ENCODE measurements at regions not wholly inside any gene's neighbourhood (a gene's known extent, or its start where the extent isn't known, plus 50 kb on each side); places are given as distances from the start of the nearest gene placed in this dataset.

DNA sequence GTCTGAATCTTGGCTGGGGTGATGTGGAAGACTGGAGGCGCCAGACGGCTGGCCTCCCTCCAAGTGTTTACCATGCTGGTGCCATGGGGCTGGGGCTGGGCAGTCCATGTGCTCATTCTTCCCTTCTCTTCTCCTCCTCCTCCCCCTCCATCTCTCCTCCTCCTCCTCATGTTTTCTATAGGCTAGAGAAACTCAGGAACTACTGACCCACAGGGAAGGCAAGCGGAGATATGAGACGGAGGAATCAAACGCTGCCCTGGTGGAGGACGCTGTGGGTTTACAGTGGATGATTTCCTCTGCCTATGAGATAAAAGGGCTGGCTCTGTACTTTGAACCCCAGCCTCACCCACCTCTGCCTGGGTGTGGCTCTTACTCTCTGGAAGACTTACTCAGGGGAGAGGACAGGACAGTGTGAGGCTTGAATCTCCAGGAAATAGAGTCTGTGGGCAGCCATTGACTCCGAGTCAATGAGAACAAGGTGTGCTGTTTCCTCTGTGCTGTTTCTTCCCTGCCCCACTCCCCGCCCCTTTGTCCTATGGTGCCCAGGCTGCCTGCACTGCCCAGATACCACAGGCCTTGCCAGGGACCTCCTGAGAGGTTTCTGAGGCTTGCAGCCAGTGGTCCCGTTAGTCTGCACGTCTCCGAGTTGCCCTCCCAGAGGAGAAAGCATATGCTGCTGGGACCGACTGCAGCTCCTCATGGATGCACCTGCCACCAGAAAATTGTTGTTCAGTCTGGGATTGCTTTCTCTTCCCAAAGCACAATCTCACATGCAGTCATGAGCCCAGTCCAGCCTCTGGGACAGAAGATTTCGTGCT lies 132.6 kb upstream of the ARHGAP5 start:
- DNase-seq: no peak

DNA sequence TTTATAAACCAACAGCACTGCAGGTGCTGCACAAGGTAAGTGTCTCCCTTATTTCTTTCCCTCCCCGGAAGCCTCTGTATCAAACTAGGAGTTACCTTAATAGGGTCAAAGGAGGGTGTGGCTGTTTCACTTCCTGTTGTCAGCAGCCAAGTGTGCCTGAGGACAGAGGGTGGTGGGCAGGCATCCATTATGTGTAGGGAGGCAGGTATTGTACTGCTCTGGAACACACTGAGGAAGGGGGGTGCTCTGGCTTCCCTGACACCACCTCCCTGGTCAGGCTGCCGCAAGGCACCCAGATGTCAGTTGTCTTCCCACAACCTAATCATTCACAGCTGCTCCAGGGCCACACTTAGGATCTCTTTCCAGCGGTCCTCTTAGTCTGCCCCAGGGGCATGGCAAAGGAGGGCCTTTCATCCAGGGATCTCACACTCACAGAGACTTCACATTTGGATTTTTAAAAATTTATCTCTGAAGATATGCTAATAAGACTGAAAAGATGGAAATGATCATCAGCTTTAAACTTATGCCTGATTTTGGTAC lies 132.0 kb upstream of the ARHGAP5 start:
- DNase-seq: no peak

GRCh38 chr14:31945701-31946100 lies 131.4 kb upstream of the ARHGAP5 start:
- DNase-seq: no peak

DNA sequence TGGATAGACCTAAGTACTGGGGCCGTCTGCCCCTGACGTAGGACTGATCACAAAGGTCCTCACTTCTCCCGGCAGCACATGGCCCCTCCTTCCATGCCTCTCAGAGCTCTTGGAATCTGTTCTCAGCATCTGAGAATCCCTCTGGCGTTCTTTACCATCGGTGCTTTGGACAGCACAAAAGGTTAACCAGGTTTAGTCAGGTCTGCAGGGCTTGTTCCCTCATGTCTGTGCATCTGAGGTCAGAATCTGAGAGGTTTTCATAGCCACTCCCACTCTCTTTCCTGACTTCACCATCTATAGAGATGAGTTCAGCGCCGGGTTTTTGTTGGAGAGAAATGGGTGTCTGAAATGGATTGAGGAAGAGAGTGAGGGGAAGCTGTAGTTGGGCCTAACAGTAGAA lies 130.0 kb upstream of the ARHGAP5 start:
- DNase-seq: no peak

- no peak for DNase-seq
Observed at GRCh38 chr14:31947680-31948595, 129.2 kb upstream of the ARHGAP5 start.

GRCh38 chr14:31949709-31950108 lies 127.4 kb upstream of the ARHGAP5 start:
- no peak for DNase-seq

DNA sequence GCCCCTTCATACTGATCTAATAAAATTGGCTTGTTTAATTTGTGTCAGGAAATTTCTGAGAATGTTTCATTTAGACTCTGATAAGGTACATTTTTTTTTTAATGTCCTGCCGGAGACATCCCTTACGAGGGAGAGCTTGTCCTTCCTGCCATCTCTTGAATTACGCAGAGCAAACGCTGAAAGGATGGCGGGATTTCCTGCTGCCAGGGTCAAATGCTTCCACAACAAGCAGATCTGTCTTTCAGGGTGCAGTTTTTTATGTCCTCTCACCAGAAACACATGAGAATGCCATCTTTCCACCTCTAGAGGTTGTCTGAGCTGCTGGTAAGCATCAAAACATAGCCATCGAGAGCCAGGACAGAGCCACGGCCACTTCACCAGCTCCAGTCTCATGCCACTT lies 126.8 kb upstream of the ARHGAP5 start:
- DNase-seq: no peak

GRCh38 chr14:31950764-31951637 lies 126.1 kb upstream of the ARHGAP5 start:
- no peak for DNase-seq

DNA sequence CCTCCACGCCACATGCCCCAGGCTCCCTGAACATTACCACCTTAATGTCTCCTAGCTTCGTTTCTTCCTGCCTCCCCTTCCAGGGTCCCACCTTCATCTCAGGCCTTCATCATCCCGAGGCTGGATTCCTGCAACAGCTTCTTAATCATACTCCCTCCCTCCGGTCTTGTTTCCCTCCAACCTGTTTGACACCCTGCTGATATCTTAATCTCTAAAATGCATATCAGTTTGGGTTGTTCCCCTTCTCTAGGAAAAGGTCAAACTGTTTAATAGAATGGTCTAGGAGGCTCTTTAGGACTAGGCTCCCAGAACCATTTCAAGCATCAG lies 125.5 kb upstream of the ARHGAP5 start:
- DNase-seq: no peak

DNA sequence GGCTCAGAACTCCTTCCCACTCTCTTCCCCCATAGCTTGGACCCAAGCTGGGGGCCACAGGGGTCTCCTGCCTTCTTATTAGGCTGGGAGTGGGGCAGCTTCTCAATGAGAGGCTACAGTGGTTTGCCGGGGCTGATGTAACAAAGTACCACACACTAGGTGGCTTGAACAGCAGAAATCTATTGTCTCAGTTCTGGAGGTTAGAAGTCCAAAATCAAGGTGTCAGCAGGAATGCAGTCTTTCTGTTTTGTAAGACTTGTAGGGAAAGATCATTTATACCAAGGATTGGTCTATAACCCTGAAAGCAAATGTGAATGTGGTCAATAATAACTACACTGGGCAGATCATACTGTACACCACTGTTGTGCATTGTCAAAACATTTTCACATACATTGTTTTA lies 124.5 kb upstream of the ARHGAP5 start:
- DNase-seq: no peak

- no peak for DNase-seq
Observed at GRCh38 chr14:31953210-31953609, 123.9 kb upstream of the ARHGAP5 start.

DNA sequence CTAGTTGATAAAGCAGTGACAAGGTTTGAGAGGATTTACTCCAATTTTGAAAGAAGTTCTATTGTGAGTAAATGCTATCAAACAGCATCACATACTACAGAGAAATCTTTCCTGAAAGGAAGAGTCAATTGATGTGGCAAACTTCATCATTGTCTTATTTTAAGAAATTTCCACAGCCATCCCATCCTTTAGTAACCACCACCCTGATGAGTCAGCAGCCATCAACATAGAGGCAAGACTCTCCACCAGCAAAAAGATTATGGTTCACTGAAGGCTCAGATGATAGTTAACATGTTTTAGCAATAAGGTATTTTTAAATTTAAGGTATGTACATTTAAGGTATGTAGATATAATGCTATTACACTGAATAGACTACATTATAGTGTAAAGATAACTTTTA lies 122.1 kb upstream of the ARHGAP5 start:
- no peak for DNase-seq

DNA sequence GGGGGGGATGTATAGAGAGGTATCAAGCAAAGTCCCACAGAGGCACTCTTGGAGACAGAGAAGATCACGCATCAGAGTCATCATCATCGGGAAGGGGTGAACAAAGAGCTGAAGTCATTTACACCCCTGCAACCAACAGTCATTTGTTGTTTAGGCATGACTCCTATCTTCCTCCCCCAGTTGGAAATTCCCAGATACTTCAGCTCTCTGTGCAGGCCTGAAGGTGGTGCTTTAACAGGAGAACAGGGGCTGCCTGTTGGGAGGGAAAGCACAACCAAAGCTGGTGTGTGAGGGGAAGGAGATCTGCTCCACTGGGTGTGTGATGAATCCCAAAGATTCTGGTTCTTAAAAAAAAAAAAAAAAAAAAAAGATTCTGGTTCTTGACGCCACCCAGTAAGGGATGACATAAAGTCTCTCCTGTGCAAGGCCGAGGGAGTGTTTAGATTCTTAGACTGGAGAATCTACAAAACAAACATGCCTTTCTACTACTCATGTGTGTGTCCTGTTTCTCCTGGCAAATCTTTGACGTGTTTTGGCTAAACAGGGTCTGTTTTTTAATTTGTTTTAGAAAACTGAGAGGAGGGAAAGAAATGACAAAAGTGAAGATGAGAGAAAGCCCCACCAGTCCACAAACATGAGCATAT lies 121.0 kb upstream of the ARHGAP5 start:
- DNase-seq: no peak

- no peak for DNase-seq
Observed at GRCh38 chr14:31957565-31957964, 119.5 kb upstream of the ARHGAP5 start.

DNA sequence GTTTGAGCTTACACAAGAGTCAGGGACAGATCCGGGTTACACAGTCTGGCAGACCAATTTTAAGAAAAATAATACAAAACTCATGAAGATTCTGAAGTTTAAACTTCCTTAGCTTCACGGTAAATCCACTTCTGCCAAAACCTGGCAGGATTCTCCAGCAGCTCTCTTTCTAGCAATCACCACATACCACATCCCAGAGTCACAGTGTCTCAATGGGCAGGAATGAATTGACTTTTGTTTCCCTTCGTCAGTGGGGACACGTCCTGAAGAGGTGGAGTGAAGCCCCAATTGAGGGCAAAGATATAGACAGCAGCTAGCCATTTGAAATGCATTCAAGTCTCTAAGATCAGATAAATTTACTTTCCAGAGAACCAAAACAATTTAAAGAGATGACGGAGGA lies 117.1 kb upstream of the ARHGAP5 start:
- no peak for DNase-seq

DNA sequence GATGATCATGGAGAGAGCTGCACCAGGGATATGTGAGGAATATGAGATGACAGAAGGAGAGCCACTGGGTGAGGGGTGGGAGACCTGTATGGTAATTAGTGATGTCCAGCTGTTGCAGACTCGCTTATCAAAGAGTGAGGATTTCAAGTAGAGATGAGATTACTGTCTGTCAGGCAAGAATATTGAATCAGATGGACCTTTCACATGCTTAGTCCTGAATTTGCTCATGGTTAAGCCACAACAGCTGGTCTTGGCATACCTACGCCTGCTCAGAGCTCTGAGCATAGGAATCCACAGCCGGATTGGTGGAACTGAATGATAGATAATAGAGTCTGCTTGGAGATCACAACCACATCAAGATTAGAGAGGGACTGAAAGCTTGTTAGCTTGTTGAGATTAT lies 115.2 kb upstream of the ARHGAP5 start:
- DNase-seq: no peak

- DNase-seq: no peak
Observed at GRCh38 chr14:31962920-31963319, 114.2 kb upstream of the ARHGAP5 start.

DNA sequence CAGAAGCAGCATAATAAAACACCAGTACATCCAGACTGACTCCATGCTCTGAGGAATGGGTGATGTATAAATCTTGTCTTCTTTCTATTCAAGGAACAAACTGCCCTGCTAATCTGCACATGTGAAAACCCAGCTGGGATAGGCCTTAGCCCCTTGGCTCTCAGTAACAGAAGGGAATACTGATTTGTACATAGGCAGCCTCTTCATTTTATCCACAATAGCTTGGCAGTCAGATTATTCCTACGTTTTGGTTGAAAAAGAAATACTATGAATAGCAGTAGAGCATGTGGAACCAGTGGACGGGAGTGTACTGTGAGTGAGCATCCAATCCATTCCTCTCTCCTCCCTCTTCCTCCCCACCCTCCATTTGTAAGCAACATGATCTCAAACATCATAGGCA lies 113.5 kb upstream of the ARHGAP5 start:
- DNase-seq: no peak

DNA sequence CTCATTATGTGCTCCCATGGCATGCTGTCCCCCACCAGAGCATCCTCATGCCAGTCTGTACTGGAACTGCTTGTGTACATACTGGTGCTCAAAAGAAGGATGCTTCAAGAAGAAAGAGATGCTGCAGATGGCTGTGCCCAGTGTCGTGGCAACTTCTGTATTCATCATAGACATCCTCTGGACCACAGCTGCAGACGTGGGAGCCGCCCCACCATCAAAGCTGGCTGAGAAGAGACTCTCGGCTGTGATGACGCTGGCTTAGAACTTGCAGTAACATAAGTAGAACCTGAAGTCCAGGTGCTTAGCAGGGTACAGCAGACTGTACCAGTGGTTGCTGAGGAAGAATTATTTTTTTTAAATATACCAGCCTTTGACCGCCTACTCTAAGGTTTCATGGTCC lies 112.6 kb upstream of the ARHGAP5 start:
- no peak for DNase-seq

GRCh38 chr14:31965071-31965734 lies 111.9 kb upstream of the ARHGAP5 start:
- DNase-seq: no peak

DNA sequence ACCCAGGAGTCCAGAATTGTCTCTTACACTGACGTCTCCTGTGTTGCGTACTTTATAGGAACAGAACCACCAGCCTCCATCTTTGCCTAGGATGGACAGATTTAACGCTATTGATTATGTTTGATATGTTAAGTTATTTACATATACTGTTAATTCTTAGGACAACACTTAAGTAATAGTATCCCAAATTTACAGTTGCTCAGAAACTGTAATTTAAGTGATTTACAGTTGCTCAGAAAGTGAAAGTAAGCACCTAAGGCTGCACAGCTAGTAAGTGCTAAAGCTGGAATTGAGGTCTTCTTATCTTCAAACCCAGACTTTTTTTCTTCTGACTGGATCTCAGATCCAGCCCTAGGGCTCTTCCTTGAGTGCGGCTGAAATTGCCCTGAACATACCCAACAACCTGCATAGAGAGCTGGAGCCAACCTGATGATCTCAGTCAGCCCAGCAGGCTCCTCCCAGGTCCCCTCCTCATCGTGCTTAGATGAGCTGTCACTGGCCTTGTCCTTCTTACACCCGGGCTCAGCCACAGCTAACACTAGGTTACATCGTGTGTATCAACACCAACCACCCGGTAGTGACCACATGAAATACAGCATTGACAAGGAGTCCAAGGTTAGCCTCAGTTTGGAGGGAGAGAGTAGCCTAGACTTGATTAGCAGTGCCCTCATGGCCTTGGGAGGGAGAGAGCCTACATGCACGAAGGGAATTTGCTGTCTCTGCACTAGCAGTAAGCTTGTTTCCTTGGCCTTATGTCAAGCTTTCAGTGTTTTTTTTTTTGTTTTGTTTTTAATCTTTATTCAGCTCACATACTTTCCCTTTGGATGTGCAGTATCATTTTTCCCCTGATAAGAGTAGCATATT lies 111.1 kb upstream of the ARHGAP5 start:
- DNase-seq: no peak

All from stimulated activated CD4-positive, alpha-beta T cell treated with anti-CD3 and anti-CD28 coated beads, Interleukin-1b, Interleukin-23, amount 100 ng/mL, for 48 hours (primary cell).